ENCODE measurements at regions not wholly inside any gene's neighbourhood (a gene's known extent, or its start where the extent isn't known, plus 50 kb on each side); places are given as distances from the start of the nearest gene placed in this dataset.

DNA sequence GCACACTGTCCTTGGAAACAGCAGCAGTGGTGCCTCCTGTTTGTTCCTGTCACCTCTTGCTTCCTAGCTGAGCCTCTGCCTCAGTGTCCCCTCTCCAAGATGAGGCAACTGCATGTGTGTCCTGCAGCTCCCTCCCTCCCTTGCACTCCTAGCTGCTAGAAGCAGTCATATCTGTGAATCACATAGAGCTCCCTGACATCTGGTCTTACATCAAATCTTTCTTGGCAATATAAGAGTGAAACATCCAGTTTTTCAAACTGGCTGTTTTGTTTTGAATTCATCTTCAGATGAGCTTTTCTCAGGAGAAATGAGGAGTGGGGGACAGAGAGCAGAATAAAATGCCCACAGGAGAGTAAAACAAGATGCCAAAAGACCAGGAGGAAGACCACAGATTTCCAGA is 103.7 kb downstream of the VCPKMT start:
- Histone ChIP-seq H4K20me1 (ENCODE audit: insufficient read depth, low read length) (no peaks in the 10 kb centered on the region), H3K79me2 (ENCODE audit: insufficient read depth, low read length) (no peaks in the 10 kb centered on the region), H3K27me3 (ENCODE audit: insufficient read depth, low read length) (peaks cover 13% of the 10 kb centered on the region; the same call in 1 of the 2 replicates), H2AFZ (ENCODE audit: low read length) (no peak overlapping the region), H3K36me3 (ENCODE audit: insufficient read depth, low read length) (no peaks in the 10 kb centered on the region; the same call in 1 of the 2 replicates), H3K4me2 (ENCODE audit: low read length) (no peak overlapping the region), H3K9me2 (ENCODE audit: low read depth, low read length) (no peaks in the 10 kb centered on the region), H3F3A (ENCODE audit: insufficient read depth, low read length) (no peaks in the 10 kb centered on the region), H3K4me1 (ENCODE audit: insufficient read depth, low read length, severe bottlenecking) (peaks cover 16% of the 10 kb centered on the region), H3K9me3 (ENCODE audit: low read length) (no peaks in the 10 kb centered on the region), H3K4me3 (ENCODE audit: low read depth, low read length, poor library complexity, severe bottlenecking) (no peak overlapping the region), H3K27ac (ENCODE audit: low read depth, low read length, poor library complexity, severe bottlenecking) (no peak overlapping the region), H3K9ac (ENCODE audit: low read length) (no peak overlapping the region)
- no peak for TF ChIP-seq EZH2 (IDR thresholded peaks at IDR 0.05; ENCODE audit: borderline replicate concordance, low read length)
- TF ChIP-seq, protein P1, sequence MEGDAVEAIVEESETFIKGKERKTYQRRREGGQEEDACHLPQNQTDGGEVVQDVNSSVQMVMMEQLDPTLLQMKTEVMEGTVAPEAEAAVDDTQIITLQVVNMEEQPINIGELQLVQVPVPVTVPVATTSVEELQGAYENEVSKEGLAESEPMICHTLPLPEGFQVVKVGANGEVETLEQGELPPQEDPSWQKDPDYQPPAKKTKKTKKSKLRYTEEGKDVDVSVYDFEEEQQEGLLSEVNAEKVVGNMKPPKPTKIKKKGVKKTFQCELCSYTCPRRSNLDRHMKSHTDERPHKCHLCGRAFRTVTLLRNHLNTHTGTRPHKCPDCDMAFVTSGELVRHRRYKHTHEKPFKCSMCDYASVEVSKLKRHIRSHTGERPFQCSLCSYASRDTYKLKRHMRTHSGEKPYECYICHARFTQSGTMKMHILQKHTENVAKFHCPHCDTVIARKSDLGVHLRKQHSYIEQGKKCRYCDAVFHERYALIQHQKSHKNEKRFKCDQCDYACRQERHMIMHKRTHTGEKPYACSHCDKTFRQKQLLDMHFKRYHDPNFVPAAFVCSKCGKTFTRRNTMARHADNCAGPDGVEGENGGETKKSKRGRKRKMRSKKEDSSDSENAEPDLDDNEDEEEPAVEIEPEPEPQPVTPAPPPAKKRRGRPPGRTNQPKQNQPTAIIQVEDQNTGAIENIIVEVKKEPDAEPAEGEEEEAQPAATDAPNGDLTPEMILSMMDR (IDR thresholded peaks at IDR 0.05; ENCODE audit: low read length) = no peak

DNA sequence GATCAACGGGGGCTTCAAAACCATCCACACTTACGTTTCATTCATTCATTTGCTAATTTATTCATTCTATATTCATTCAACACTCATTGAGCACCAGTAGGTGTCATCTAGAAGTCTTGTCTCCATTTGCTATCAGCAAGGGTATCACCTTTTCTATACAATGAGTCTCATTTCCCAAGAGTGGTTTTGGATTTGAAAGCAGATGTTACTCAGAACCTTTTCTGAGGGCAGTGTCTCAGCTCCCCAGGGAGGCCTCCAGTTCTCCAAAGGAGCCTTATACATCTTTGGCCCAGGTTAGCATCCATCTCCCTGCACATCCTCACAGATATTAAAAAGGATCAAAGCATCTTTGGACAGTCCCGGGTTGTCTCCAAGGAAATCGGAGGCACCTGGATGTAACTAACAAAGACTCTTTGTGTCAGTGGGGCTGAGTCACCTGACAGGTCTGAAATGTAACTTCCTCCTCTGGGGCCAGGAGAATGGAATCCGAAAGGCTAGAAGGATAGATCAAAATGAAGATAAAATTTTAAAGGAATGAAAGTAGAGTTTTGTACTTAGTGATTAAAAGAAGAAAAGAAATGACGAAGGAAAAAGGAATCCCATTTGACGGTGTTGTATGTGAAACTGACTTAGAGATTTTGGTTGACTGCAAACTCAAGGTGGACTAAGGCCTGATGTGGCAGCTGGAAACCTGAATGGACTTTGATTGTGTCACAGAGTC is 103.0 kb downstream of the VCPKMT start:
- H3K4me3 ChIP-seq (ENCODE audit: low read depth, low read length, poor library complexity, severe bottlenecking) = no peak overlapping the region
- H3K27ac ChIP-seq (ENCODE audit: low read depth, low read length, poor library complexity, severe bottlenecking) = no peak overlapping the region
- H3F3A ChIP-seq (ENCODE audit: insufficient read depth, low read length) = no peaks in the 10 kb centered on the region
- no peak overlapping the region for H2AFZ ChIP-seq (ENCODE audit: low read length)
- H3K9ac ChIP-seq (ENCODE audit: low read length) = no peak overlapping the region
- peaks cover 13% of the 10 kb centered on the region; the same call in 1 of the 2 replicates for H3K27me3 ChIP-seq (ENCODE audit: insufficient read depth, low read length)
- no peak for TF ChIP-seq EZH2 (IDR thresholded peaks at IDR 0.05; ENCODE audit: borderline replicate concordance, low read length)
- TF ChIP-seq, protein P1 (IDR thresholded peaks at IDR 0.05; ENCODE audit: low read length) = no peak
- H3K9me3 ChIP-seq (ENCODE audit: low read length) = no peaks in the 10 kb centered on the region
- H4K20me1 ChIP-seq (ENCODE audit: insufficient read depth, low read length) = no peaks in the 10 kb centered on the region
- no peaks in the 10 kb centered on the region; the same call in 1 of the 2 replicates for H3K36me3 ChIP-seq (ENCODE audit: insufficient read depth, low read length)
- no peaks in the 10 kb centered on the region for H3K79me2 ChIP-seq (ENCODE audit: insufficient read depth, low read length)
- H3K4me1 ChIP-seq (ENCODE audit: insufficient read depth, low read length, severe bottlenecking) = peaks cover 13% of the 10 kb centered on the region
- no peak overlapping the region for H3K4me2 ChIP-seq (ENCODE audit: low read length)
- no peaks in the 10 kb centered on the region for H3K9me2 ChIP-seq (ENCODE audit: low read depth, low read length)

DNA sequence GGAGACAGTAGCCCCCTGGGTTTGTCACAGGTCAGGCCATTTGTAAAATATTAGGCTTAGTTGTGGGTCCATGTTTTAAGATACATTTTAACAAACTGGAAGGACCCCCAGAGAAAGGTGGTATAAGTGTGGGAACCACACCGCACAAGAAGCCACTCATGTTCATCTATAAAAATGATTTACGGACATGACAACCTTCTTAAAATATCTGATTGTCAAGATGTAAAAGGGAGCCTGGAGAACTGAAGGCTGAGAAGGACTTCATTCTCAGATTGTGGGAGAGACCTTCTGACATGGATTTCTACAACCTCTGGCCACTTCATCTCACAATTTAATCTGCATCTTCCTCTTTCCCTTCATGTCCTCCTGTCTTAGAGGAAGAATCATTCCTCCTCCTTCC is 102.4 kb downstream of the VCPKMT start:
- H3K79me2 ChIP-seq (ENCODE audit: insufficient read depth, low read length) = no peaks in the 10 kb centered on the region
- no peak overlapping the region for H3K4me2 ChIP-seq (ENCODE audit: low read length)
- peaks cover 7% of the 10 kb centered on the region for H3K4me1 ChIP-seq (ENCODE audit: insufficient read depth, low read length, severe bottlenecking)
- TF ChIP-seq EZH2 (IDR thresholded peaks at IDR 0.05; ENCODE audit: borderline replicate concordance, low read length) = no peak
- TF ChIP-seq, protein P1 (IDR thresholded peaks at IDR 0.05; ENCODE audit: low read length) = no peak
- H3K27ac ChIP-seq (ENCODE audit: low read depth, low read length, poor library complexity, severe bottlenecking) = no peak overlapping the region
- peaks cover 14% of the 10 kb centered on the region; the same call in 1 of the 2 replicates for H3K27me3 ChIP-seq (ENCODE audit: insufficient read depth, low read length)
- H3K9me3 ChIP-seq (ENCODE audit: low read length) = no peaks in the 10 kb centered on the region
- no peak overlapping the region for H3K9ac ChIP-seq (ENCODE audit: low read length)
- no peak overlapping the region for H2AFZ ChIP-seq (ENCODE audit: low read length)
- H3K4me3 ChIP-seq (ENCODE audit: low read depth, low read length, poor library complexity, severe bottlenecking) = no peak overlapping the region
- H3K36me3 ChIP-seq (ENCODE audit: insufficient read depth, low read length) = no peaks in the 10 kb centered on the region; the same call in 1 of the 2 replicates
- no peaks in the 10 kb centered on the region for H4K20me1 ChIP-seq (ENCODE audit: insufficient read depth, low read length)
- H3K9me2 ChIP-seq (ENCODE audit: low read depth, low read length) = no peaks in the 10 kb centered on the region
- H3F3A ChIP-seq (ENCODE audit: insufficient read depth, low read length) = no peaks in the 10 kb centered on the region
